ENCODE measurements at regions not wholly inside any gene's neighbourhood (a gene's known extent, or its start where the extent isn't known, plus 50 kb on each side); places are given as distances from the start of the nearest gene placed in this dataset.

GRCh38 chr22:22709719-22710445, 65.5 kb downstream of the GGTLC2 start:
- no peaks in the 10 kb centered on the region for H3K27me3 ChIP-seq
- no peak overlapping the region for H3K4me3 ChIP-seq
- H3K4me1 ChIP-seq = peaks cover 0 to 12% (median 0%) of the 10 kb centered on the region in 4 donors
- H3K27ac ChIP-seq = no peak overlapping the region
- TF ChIP-seq POLR2A (IDR thresholded peaks at IDR 0.05) (no peak), CTCF (IDR thresholded peaks at IDR 0.05) (peak in 4 of 6 experiments; percentile 6 to 60 (median 46))
- no peaks in the 10 kb centered on the region for H3K36me3 ChIP-seq
- no peaks in the 10 kb centered on the region for H3K9me3 ChIP-seq
- DNase-seq = no peak

DNA sequence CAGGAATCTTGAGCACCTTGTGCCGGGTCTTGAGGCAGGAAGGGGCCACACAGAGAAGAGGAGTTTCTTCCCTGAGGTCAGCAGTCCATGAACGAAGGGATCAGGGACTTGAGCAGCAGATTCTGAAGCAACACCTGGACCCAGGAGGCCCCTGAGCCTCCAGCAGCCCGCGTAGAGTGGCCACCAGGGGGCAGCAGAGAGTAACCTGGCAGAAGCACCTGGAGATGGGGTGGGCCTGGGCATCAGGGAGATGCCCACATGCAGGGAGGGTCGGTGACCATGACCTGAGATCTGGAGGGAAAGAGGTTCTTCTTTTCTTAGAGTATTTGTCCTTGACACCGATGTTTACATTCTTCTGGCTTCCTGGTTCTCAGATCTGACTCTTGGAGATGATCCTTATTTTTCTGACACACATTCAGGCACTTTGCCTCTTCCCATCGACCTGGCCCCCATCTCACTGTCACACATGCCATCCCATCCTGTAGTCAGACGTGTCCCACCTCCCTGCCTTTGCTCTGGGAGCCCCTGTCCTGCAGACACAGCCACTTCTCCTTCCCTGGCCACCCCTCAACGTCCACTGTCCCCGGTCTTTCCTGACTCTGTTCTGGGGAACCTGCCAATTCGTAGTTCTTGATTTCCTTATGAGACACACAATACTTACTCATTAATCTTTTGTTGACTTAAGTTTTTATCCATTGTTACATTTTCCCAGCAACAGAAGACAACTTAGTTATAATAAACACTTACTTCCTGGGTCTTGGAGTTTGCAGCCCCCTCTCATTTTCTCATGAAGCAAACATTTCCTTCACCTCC, 66.5 kb downstream of the GGTLC2 start:
- Histone ChIP-seq H3K4me1 (peaks cover 0 to 12% (median 0%) of the 10 kb centered on the region in 4 donors), H3K4me3 (no peak overlapping the region), H3K36me3 (no peaks in the 10 kb centered on the region), H3K9me3 (no peaks in the 10 kb centered on the region), H3K27ac (no peak overlapping the region), H3K27me3 (no peaks in the 10 kb centered on the region)
- peak; percentile 80 to 93 (median 82) for DNase-seq
- no peak for TF ChIP-seq POLR2A (IDR thresholded peaks at IDR 0.05)
- peak; percentile 74 to 98 (median 82) for TF ChIP-seq CTCF (IDR thresholded peaks at IDR 0.05)

DNA sequence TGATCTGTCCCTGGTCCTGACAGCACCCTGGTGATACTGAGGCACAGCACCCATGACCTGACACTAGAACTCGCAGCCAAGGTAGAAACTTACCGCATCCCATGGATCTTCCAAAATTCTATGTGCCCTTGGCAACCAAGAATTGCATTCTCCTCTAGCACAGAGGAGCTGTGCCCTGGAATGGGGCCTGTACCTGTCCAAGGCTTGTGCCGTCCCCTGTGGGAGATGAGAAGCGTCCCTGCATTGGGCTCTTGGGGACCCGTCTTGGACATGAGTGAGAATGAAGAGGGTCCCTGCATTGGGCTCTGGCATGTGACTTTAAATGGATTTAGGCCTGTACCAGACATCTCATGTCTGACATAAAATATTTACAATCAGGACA, 67.1 kb downstream of the GGTLC2 start:
- no peaks in the 10 kb centered on the region for H3K36me3 ChIP-seq
- no peak for TF ChIP-seq POLR2A (IDR thresholded peaks at IDR 0.05)
- no peak for TF ChIP-seq CTCF (IDR thresholded peaks at IDR 0.05)
- peaks cover 0 to 12% (median 0%) of the 10 kb centered on the region in 4 donors for H3K4me1 ChIP-seq
- DNase-seq = no peak
- H3K27me3 ChIP-seq = no peaks in the 10 kb centered on the region
- H3K9me3 ChIP-seq = no peaks in the 10 kb centered on the region
- H3K27ac ChIP-seq = no peak overlapping the region
- no peak overlapping the region for H3K4me3 ChIP-seq

DNA sequence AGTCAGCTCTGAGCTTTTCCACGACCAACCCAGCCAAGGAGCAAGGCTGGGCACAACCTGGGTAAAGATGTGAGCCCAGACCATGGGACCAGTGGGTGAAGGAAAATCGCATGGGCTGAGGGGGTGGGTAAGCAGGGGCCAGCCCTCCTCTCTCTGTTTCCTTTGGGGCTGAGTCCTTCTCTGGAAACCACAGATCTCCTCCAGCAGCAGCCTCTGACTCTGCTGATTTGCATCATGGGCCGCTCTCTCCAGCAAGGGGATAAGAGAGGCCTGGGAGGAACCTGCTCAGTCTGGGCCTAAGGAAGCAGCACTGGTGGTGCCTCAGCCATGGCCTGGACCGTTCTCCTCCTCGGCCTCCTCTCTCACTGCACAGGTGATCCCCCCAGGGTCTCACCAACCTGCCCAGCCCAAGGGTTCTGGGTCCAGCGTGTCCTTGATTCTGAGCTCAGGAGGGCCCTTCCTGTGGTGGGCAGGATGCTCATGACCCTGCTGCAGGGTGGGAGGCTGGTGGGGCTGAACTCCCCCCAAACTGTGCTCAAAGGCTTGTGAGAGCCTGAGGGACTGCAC, 67.8 kb downstream of the GGTLC2 start:
- H3K9me3 ChIP-seq = no peaks in the 10 kb centered on the region
- DNase-seq = peak in 1 of 3 donors; percentile 53
- no peaks in the 10 kb centered on the region for H3K27me3 ChIP-seq

More for the DNA sequence above, 67.8 kb downstream of the GGTLC2 start:
- no peak overlapping the region for H3K4me3 ChIP-seq
- H3K4me1 ChIP-seq = peaks cover 0 to 12% (median 0%) of the 10 kb centered on the region in 4 donors
- TF ChIP-seq CTCF (IDR thresholded peaks at IDR 0.05) = no peak
- no peak for TF ChIP-seq POLR2A (IDR thresholded peaks at IDR 0.05)
- peak overlapping the region in 1 of 4 donors; percentile 58 for H3K27ac ChIP-seq
- H3K36me3 ChIP-seq = no peaks in the 10 kb centered on the region

Measured in Peyer's patch (tissue), 4 donors.